HG03571 (cell line): ENCODE measurements at regions not wholly inside any gene's neighbourhood (a gene's known extent, or its start where the extent isn't known, plus 50 kb on each side); places are given as distances from the start of the nearest gene placed in this dataset.

Experiments
- ATAC-seq: cut with Tn5 transposase; IDR thresholded peaks from one replicate; pipeline ENCODE4 v1.9.1; 2021; ENCODE audit not compliant: unreplicated experiment

GRCh38 chr7:25762511-25763462, 389.2 kb upstream of the NFE2L3 start:
- no peak for ATAC-seq

DNA sequence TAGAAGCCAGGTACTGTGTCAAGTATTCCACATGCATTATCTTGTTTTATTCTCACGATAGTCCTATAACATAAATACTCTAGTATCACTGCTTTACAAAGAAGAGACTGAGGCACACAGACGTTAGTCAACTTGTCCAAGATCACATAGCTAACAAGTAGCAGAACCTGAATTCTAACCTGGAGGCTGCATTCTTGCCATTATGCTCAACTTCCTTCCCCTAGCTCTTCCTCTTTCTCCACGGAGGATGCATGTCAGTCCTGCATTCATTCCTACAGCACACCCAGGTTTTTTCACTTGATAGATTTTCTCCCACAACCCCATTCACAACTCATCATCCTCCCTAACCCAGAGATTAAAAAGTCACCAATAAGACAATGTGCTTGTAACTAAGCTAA, 388.5 kb upstream of the NFE2L3 start:
- ATAC-seq, result no peak

- no peak for ATAC-seq
Observed at GRCh38 chr7:25765110-25765655, 386.8 kb upstream of the NFE2L3 start.

GRCh38 chr7:25770235-25770634, 381.8 kb upstream of the NFE2L3 start:
- ATAC-seq, result no peak

- no peak for ATAC-seq
Observed at GRCh38 chr7:25770670-25771069, 381.3 kb upstream of the NFE2L3 start.

- ATAC-seq, result no peak
Observed at GRCh38 chr7:25771491-25771890, 380.5 kb upstream of the NFE2L3 start.

DNA sequence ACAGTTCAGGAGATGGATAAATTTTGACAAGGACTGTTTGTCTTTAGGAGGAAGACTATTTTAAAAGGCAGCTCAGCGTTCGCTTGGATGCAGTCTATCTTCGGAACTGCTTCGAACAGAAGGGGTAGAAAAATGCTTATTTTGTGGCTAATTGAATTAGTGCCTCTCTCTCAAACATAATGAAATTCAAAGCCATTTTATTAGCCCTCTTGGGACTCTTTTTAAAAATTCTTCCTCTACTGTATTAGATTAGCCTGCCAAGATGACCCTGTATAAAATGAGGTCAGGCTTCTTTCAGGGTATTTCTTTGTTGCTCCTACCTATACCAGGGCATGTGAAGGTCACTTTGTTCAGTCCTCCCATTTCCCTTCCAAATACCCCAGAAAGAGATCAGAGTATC, 379.2 kb upstream of the NFE2L3 start:
- no peak for ATAC-seq

DNA sequence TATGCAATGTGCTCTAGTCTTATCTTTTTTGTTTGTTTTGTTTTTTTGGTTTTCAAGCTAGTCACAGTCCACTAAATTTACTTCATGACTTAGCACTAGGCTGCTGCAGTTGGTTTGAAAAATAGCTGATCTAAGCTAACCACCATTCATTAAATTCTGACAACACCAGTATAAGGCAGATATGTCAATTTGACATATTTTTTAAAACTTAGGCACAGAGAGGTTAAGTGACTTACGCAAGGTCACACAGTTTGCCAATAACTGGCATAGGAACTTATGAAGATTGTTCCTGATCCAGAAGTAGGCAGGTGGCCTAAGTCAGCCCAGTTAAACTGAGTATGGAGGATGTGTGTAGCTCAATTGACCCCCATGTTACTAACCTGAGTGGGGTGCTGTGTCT, 377.3 kb upstream of the NFE2L3 start:
- no peak for ATAC-seq

DNA sequence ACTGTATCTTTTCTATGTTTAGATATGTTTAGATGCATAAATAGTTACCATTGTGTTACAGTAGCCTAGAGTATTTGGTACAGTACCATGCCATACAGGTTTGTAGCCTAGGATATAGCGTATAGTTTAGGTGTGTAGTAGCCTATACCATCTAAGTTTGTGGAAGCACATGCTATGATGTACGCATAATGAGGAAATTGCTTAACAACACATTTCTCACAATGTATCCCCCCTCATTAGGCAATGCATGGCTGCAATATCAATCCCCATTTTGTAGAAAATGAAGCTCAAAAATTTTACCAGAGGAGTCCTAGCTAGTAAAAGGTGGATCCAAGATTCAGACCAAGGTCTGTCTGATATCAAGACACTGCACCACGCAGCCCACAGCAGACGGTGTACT, 376.4 kb upstream of the NFE2L3 start:
- no peak for ATAC-seq

GRCh38 chr7:25775999-25776743, 375.8 kb upstream of the NFE2L3 start:
- no peak for ATAC-seq

GRCh38 chr7:25776744-25777123, 375.3 kb upstream of the NFE2L3 start:
- ATAC-seq, result no peak

DNA sequence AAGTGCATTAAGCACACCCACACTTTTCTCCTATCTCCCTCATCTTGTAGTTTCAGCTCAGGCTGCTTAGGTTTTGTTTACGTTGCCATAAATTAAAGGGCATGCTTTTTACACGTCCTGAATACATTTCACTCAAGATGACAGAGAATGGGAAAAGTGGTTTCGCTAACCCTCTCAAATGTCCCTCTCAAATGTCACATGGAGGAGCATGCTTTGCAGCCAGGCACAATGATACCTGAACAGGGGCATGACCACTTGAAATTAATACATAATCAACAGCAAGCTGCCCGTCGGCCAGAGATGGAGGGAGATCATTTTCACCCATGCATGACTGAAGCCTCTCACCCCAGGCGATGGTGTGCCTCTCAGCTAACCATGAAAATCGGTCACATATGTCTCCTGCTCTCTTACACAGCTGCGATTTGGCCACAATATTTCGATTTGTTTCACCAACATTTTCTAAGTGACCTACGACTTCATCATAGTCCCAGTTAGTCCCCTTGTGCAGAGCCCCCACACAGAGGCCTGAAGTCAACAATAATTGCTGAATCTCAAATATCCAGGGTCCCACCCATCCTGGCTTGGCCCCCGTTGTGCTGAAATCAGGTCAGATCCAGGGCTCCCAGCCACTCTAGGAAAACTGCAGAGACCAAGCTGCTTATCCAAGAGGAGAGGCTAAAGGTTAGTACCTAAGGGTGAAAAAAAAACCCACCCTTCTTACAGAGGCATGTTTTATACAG, 373.9 kb upstream of the NFE2L3 start:
- no peak for ATAC-seq

DNA sequence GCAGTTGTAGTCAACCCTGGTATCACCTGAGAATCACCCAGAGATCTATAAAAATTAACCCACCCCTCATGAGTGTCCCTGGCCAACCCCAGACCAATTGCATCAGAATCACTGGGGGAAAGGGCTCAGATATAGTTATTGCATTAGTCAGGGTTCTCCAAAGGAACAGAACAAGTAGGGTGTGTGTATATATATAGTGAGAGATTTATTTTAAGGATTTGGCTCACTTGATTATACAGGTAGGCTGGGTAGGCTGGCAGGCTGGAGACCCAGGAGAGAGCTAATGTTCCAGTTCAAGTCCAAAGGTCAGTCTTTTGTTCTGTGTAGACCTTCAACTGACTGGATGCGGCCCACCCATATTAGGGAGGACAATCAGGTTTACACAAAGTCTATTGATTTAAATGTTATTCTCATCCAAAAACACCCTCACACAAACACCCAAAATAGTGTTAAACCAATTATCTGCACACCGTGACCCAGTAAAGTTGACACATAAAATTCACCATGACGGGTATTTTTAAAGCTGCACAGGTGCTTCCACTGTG, 372.9 kb upstream of the NFE2L3 start:
- no peak for ATAC-seq

- ATAC-seq, result no peak
Observed at GRCh38 chr7:25780904-25781303, 371.1 kb upstream of the NFE2L3 start.

- no peak for ATAC-seq
Observed at GRCh38 chr7:25781704-25782103, 370.3 kb upstream of the NFE2L3 start.

DNA sequence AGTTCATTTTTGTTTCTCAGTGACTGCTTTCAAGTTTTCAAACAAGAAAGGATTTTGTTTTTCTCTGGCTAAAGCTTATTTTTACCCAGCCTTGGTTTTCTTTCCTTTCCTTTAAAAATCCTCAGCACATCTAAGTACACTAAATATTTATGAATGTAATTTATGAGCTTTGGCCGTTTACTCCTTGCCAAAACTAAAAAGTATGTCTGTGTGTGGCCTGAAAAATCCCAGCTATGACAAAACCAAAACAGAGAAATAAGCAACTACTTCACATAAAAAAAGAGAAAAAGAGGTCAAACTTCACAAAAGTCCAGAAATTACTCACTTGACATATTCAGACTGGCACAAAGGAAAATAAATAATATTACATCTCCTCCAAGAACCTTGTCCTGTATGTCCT, 365.1 kb upstream of the NFE2L3 start:
- ATAC-seq, result no peak

DNA sequence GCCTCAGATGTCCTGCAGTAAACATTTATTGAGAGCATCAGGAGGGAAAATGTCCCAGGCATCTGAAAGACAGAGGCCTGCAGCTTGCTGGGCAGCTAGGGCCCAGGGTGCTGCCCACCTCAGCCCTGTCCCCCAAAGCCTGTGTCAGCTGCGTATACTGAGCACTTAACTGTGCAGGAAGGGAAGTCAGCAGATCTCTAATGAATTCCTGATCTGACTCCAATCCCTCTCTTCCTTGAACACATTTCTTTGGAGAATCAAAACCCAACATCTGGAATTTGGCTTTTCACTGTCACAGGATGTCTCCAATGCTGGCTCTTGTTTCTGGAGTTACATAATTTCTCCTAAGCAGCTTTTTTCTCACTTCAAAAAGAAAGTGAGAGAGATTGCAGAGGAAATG, 364.7 kb upstream of the NFE2L3 start:
- ATAC-seq, result no peak

DNA sequence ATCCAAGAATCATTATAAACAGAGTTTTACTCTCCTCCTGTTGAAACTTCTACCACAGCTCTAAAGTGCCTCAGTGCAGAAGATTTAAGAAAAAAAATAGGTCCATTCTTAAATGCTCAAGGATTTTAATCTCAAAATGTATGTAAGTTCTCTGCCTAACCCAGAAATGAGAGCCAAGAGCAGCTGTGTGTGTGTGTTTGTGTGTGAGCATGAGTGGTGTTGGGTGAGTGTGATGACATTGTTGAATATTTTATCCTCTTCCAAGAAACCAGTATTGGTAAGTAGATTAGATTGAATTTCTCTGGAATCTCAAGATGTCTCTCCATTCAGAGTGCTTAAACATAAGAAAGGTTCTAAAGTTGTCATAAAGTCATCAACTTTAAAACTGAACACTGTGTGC, 363.6 kb upstream of the NFE2L3 start:
- ATAC-seq, result no peak

DNA sequence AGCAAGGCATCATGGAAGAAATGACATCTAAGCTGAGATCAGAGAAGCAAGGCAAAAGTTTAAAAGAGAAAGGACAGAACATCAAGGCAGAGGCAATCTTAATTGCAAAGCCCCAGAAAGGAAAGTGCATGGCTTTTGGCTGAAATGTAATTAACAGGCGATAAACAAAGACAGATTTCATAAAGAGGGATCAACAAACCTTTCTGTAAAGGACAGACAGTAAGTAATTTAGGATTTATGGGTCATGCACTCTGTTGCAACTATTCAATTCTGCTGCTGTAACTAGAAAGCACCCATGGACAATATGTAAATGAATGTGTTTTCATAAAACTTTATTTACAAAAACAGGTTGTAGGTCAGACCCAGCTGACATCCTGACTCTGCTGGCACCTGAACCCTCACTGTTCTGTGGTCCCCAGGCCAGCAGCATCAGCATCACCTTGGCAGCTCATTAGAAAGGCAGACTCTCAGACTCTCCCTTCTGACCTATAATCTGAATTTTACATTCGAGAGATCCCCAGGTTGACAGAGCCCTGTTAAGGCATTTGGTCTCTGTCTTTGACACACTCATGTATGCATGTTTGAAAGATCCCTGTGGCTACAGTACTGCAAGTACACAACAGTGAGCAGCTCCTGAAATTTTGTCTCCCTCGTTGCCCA, 362.9 kb upstream of the NFE2L3 start:
- no peak for ATAC-seq
